ENCODE measurements at regions not wholly inside any gene's neighbourhood (a gene's known extent, or its start where the extent isn't known, plus 50 kb on each side); places are given as distances from the start of the nearest gene placed in this dataset.
"Not testable (repeated sequence)": the region's sequence is repeated elsewhere in the genome, so short reads cannot be mapped to it uniquely, and the experiment has no call there.

DNA sequence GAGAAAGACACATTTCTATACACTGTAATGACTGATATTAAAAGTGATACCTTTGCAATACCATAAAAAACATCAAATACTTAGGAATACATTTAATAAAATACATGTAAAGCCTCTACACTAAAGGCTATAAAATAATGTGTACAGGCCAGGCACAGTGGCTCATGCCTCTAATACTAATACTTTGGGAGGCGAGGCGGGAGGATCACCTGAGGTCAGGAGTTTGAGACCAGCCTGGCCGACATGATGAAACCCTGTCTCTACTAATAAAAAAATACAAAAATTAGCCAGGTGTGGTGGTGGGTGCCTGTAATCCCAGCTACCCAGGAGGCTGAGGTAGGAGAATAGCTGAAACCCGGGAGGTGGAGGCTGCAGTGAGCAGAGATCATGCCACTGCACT, 59.8 kb upstream of the RTL6 start:
- TF ChIP-seq CSDC2 (CRISPR knock-in tag; IDR thresholded peaks at IDR 0.05); ZNF70 (CRISPR knock-in tag; IDR thresholded peaks at IDR 0.05); OSR1 (CRISPR knock-in tag; IDR thresholded peaks at IDR 0.05); ARNTL (CRISPR knock-in tag; IDR thresholded peaks at IDR 0.05; ENCODE audit: borderline replicate concordance, low read depth): not testable (repeated sequence)
